PFSK-1 (cell line): ENCODE measurements at regions not wholly inside any gene's neighbourhood (a gene's known extent, or its start where the extent isn't known, plus 50 kb on each side); places are given as distances from the start of the nearest gene placed in this dataset.

ENCODE experiments used
- FOXP2 ChIP-seq: optimal IDR thresholded peaks from 2 replicates; pipeline ENCODE3; 2011; ENCODE audit warnings: borderline replicate concordance, control low read depth, inconsistent platforms; ENCODE audit not compliant: insufficient read depth; ENCODE audit errors: extremely low read length, extremely low read depth
- POLR2AphosphoS5 ChIP-seq: IDR thresholded peaks from 2 replicates; pipeline ENCODE4 v1.6.1; 2012; ENCODE audit warnings: low read depth, mild to moderate bottlenecking, control low read depth, low read length, moderate library complexity
- SIN3A ChIP-seq: IDR thresholded peaks from 2 replicates; pipeline ENCODE4 v1.6.1; 2012; ENCODE audit warnings: mild to moderate bottlenecking, low read length, moderate library complexity, borderline replicate concordance; ENCODE audit not compliant: insufficient read depth
- TAF1 ChIP-seq: IDR thresholded peaks from 2 replicates; pipeline ENCODE4 v1.6.1; 2012; ENCODE audit warnings: low read length, control low read depth, borderline replicate concordance; ENCODE audit not compliant: insufficient read depth
- TF ChIP-seq, protein P1 (sequence below), 2 experiments: IDR thresholded peaks; 2 replicates each; pipeline versions ENCODE4 v1.6.1 to v1.8.0; 2011 to 2012; ENCODE audit warnings: low read depth in 2 of 2, low read length in 2 of 2, control low read depth in 1 of 2, inconsistent platforms in 1 of 2, mild to moderate bottlenecking in 1 of 2, moderate library complexity in 1 of 2; ENCODE audit not compliant: insufficient read depth in 1 of 2

DNA sequence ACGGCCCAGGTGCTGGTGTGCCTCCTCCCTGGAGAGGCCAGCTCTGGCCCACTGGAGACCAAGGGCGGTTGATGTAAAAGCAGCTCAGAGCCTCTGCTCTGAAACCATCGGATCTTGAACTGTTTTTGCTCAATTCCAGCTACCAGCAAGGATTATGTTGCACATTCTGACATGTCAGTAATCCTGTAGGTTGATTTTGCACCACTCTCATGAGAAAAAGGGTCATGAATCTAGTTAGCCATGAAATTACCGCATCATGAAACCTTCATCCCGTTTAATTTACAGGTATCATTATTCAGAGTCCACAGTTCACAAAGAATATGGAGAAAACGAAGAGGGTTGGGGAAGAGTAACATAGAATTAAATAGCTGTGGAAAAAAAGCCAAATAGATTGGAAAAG is 120.4 kb upstream of the NSMCE3 start:
- TF ChIP-seq POLR2AphosphoS5: no peak
- no peak for TF ChIP-seq SIN3A
- no peak for TF ChIP-seq TAF1
- TF ChIP-seq, protein P1, sequence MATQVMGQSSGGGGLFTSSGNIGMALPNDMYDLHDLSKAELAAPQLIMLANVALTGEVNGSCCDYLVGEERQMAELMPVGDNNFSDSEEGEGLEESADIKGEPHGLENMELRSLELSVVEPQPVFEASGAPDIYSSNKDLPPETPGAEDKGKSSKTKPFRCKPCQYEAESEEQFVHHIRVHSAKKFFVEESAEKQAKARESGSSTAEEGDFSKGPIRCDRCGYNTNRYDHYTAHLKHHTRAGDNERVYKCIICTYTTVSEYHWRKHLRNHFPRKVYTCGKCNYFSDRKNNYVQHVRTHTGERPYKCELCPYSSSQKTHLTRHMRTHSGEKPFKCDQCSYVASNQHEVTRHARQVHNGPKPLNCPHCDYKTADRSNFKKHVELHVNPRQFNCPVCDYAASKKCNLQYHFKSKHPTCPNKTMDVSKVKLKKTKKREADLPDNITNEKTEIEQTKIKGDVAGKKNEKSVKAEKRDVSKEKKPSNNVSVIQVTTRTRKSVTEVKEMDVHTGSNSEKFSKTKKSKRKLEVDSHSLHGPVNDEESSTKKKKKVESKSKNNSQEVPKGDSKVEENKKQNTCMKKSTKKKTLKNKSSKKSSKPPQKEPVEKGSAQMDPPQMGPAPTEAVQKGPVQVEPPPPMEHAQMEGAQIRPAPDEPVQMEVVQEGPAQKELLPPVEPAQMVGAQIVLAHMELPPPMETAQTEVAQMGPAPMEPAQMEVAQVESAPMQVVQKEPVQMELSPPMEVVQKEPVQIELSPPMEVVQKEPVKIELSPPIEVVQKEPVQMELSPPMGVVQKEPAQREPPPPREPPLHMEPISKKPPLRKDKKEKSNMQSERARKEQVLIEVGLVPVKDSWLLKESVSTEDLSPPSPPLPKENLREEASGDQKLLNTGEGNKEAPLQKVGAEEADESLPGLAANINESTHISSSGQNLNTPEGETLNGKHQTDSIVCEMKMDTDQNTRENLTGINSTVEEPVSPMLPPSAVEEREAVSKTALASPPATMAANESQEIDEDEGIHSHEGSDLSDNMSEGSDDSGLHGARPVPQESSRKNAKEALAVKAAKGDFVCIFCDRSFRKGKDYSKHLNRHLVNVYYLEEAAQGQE (IDR thresholded peaks at IDR 0.05; ENCODE audit: insufficient read depth in 1 of 2, low read depth in 2 of 2, low read length in 2 of 2): no peak
- TF ChIP-seq FOXP2: no peak
